PFSK-1 (cell line): ENCODE measurements at regions not wholly inside any gene's neighbourhood (a gene's known extent, or its start where the extent isn't known, plus 50 kb on each side); places are given as distances from the start of the nearest gene placed in this dataset.

ENCODE experiments used
- FOXP2 ChIP-seq: optimal IDR thresholded peaks from 2 replicates; pipeline ENCODE3; 2011; ENCODE audit warnings: borderline replicate concordance, control low read depth, inconsistent platforms; ENCODE audit not compliant: insufficient read depth; ENCODE audit errors: extremely low read length, extremely low read depth
- POLR2AphosphoS5 ChIP-seq: IDR thresholded peaks from 2 replicates; pipeline ENCODE4 v1.6.1; 2012; ENCODE audit warnings: low read depth, mild to moderate bottlenecking, control low read depth, low read length, moderate library complexity
- SIN3A ChIP-seq: IDR thresholded peaks from 2 replicates; pipeline ENCODE4 v1.6.1; 2012; ENCODE audit warnings: mild to moderate bottlenecking, low read length, moderate library complexity, borderline replicate concordance; ENCODE audit not compliant: insufficient read depth
- TAF1 ChIP-seq: IDR thresholded peaks from 2 replicates; pipeline ENCODE4 v1.6.1; 2012; ENCODE audit warnings: low read length, control low read depth, borderline replicate concordance; ENCODE audit not compliant: insufficient read depth
- TF ChIP-seq, protein P1 (sequence below), 2 experiments: IDR thresholded peaks; 2 replicates each; pipeline versions ENCODE4 v1.6.1 to v1.8.0; 2011 to 2012; ENCODE audit warnings: low read depth in 2 of 2, low read length in 2 of 2, control low read depth in 1 of 2, inconsistent platforms in 1 of 2, mild to moderate bottlenecking in 1 of 2, moderate library complexity in 1 of 2; ENCODE audit not compliant: insufficient read depth in 1 of 2

DNA sequence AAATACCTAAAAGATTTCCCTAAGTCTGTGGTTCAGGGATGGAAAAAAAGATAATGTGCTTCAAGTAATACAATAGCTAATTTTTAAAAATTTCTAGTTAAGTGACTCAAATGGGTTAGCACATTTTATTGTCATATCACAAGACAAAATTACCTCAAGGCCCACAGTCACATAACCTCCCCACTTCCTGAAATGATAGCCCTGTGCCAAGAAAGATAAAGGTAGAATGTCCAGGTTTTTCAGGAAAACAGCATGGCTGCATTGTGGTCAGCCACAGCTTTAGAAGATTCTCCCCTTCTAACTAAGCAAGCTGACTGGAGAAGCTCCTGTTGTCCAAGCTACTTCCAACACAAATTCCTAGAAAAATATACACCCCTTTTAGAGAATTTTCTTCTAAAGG lies 127.1 kb upstream of the SLC35G4 start:
- TF ChIP-seq POLR2AphosphoS5 (no peak), TAF1 (no peak), FOXP2 (no peak), SIN3A (no peak)
- TF ChIP-seq, protein P1, sequence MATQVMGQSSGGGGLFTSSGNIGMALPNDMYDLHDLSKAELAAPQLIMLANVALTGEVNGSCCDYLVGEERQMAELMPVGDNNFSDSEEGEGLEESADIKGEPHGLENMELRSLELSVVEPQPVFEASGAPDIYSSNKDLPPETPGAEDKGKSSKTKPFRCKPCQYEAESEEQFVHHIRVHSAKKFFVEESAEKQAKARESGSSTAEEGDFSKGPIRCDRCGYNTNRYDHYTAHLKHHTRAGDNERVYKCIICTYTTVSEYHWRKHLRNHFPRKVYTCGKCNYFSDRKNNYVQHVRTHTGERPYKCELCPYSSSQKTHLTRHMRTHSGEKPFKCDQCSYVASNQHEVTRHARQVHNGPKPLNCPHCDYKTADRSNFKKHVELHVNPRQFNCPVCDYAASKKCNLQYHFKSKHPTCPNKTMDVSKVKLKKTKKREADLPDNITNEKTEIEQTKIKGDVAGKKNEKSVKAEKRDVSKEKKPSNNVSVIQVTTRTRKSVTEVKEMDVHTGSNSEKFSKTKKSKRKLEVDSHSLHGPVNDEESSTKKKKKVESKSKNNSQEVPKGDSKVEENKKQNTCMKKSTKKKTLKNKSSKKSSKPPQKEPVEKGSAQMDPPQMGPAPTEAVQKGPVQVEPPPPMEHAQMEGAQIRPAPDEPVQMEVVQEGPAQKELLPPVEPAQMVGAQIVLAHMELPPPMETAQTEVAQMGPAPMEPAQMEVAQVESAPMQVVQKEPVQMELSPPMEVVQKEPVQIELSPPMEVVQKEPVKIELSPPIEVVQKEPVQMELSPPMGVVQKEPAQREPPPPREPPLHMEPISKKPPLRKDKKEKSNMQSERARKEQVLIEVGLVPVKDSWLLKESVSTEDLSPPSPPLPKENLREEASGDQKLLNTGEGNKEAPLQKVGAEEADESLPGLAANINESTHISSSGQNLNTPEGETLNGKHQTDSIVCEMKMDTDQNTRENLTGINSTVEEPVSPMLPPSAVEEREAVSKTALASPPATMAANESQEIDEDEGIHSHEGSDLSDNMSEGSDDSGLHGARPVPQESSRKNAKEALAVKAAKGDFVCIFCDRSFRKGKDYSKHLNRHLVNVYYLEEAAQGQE (IDR thresholded peaks at IDR 0.05; ENCODE audit: insufficient read depth in 1 of 2, low read depth in 2 of 2, low read length in 2 of 2), result no peak

DNA sequence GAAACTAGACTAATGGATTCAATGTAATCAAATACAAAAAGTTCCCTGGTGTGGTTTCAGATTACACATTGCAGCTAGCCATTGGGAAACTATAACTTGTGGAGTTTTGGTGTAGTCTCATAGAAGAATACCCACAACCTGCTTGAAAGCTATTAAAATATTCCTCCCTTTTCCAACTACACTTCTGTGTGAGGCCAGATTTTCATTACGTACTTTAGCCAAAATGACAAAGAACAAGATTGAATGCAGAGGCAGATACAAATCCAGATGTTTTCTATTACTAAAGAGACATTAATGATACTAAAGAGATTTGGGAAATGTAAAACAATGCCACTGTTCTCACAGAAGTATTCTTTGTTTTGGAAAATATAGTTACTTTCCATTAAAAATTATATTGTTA lies 128.7 kb upstream of the SLC35G4 start:
- TF ChIP-seq TAF1, result no peak
- TF ChIP-seq, protein P1 (IDR thresholded peaks at IDR 0.05; ENCODE audit: insufficient read depth in 1 of 2, low read depth in 2 of 2, low read length in 2 of 2), result no peak

DNA sequence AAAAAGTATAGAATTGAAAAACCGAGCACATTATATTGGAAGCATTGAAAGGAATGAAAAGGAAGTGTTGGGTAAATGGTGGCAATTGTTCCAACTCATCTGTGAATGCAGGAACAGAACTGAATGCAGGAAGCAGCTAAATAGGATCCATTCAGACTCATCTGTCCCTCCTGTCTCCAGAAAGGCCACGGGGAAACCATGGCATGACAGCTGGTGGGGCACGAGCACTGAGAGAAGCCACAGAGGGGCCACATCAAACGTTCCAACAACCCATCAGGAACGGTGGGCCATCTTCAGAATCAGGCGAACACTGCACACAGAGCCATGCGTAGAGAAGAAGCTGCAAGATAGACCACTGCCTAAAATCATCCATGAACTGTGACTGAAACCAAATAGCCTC lies 138.5 kb upstream of the SLC35G4 start:
- no peak for TF ChIP-seq SIN3A
- TF ChIP-seq FOXP2, result no peak
- no peak for TF ChIP-seq TAF1
- TF ChIP-seq POLR2AphosphoS5, result no peak
- TF ChIP-seq, protein P1 (IDR thresholded peaks at IDR 0.05; ENCODE audit: insufficient read depth in 1 of 2, low read depth in 2 of 2, low read length in 2 of 2), result no peak

GRCh38 chr18:11468617-11469016 lies 140.8 kb upstream of the SLC35G4 start:
- TF ChIP-seq, protein P1 (IDR thresholded peaks at IDR 0.05; ENCODE audit: insufficient read depth in 1 of 2, low read depth in 2 of 2, low read length in 2 of 2), result no peak
- no peak for TF ChIP-seq POLR2AphosphoS5
- TF ChIP-seq SIN3A, result no peak
- TF ChIP-seq FOXP2, result no peak
- no peak for TF ChIP-seq TAF1

DNA sequence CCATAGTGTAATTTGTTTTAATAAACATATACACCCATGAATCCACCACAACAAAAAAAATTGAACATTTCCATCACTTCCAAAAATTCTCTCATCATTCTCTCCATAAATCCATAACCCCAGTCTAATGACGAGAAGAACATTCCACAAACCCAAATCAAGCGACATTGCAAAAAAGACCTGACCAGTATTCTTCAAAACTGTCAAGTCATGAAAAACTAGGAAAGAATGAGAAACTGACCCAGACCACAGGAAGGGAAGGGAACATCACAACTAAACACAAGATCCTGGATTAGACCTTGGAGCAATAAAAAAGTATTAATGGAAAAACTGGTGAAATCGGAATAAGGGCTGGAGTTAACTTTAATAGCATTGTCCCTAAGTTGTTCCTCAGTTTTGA lies 141.3 kb upstream of the SLC35G4 start:
- TF ChIP-seq SIN3A, result no peak
- TF ChIP-seq TAF1, result no peak
- no peak for TF ChIP-seq POLR2AphosphoS5
- TF ChIP-seq, protein P1 (IDR thresholded peaks at IDR 0.05; ENCODE audit: insufficient read depth in 1 of 2, low read depth in 2 of 2, low read length in 2 of 2), result no peak
